Ovary (tissue), 7 donors: ENCODE measurements at regions not wholly inside any gene's neighbourhood (a gene's known extent, or its start where the extent isn't known, plus 50 kb on each side); places are given as distances from the start of the nearest gene placed in this dataset.

Source experiments
- DNase-seq, 5 donors: peaks; one replicate each; pipeline ENCODE4 v3.0.0-alpha.2; 2019 to 2020
- H3K27ac ChIP-seq, 2 donors: fragments of 200-600 bp; one replicate each; pipeline versions ENCODE4 v1.5.1 to v1.8.0; 2019 to 2022
- H3K27me3 ChIP-seq: fragments of 200-600 bp; one replicate; pipeline ENCODE4 v1.8.0; 2022
- H3K36me3 ChIP-seq: fragments of 200-600 bp; sonication (generic); one replicate; pipeline ENCODE4 v1.5.1; 2019
- H3K4me1 ChIP-seq: one replicate; pipeline ENCODE4 v1.8.1; 2013; ENCODE audit warnings: mild to moderate bottlenecking, moderate library complexity; ENCODE audit not compliant: insufficient read depth
- H3K4me3 ChIP-seq: fragments of 200-600 bp; sonication (generic); one replicate; pipeline ENCODE4 v1.5.1; 2017
- H3K9me3 ChIP-seq, 2 donors: fragments of 200-600 bp in 1 of 2; sonication (generic) in 1 of 2; one replicate each; pipeline versions ENCODE4 v1.5.1 to v1.8.1; 2013 to 2019; ENCODE audit warnings: mild to moderate bottlenecking in 1 of 2, moderate library complexity in 1 of 2
- EP300 ChIP-seq: sonication (generic); formaldehyde crosslinking; IDR thresholded peaks from one replicate; pipeline ENCODE4 v1.6.1; 2017; ENCODE audit warnings: antibody characterized with exemption
- POLR2A ChIP-seq: fragments of 450-650 bp; IDR thresholded peaks from one replicate; pipeline ENCODE4 v1.6.1; 2017; ENCODE audit warnings: antibody characterized with exemption, mild to moderate bottlenecking, moderate library complexity
- WGBS, 3 donors: extraction: QIAGEN DNeasy Blood & Tissue Kit in 1 of 3; methylation state at CpG; one replicate each; pipeline versions ENCODE4 v1.1.5 to v1.1.7; 2013 to 2017; 5-methylcytosine and 5-hydroxymethylcytosine counted together
- intact Hi-C, 4 donors: fragments of 100-400 bp; cut with DNase I; formaldehyde crosslinking; loops; one replicate each; pipeline versions ENCODE4 v1.11.0 to v1.15.1; 2022 to 2023
- TF ChIP-seq, protein P1 (sequence below), 3 donors: fragments of 450-650 bp in 2 of 3; fragments of 200-600 bp in 1 of 3; IDR thresholded peaks; one replicate each; pipeline versions ENCODE4 v1.5.1 to v1.8.0; 2016 to 2022; ENCODE audit warnings: antibody characterized with exemption in 3 of 3, mild to moderate bottlenecking in 1 of 3
- donor health status: DM: no; HTN: no; CAD: no; lungs with moderate emphysema.
- donor health status: DM: no; HTN: no; CAD: no.
- donor health status: Bipolar disorder and iron deficiency.
- donor health status: DM: no; HTN: no; CAD: no.
- donor health status: DM: yes; HTN: yes; CAD: no.

GRCh38 chr18:76098674-76099411 lies 396.2 kb downstream of the ZNF516 start:
- Histone ChIP-seq H3K9me3 (no peaks in the 10 kb centered on the region), H3K4me1 (peaks cover 15% of the 10 kb centered on the region), H3K4me3 (no peak overlapping the region), H3K27ac (peak overlapping the region in 1 of 2 donors; percentile 10), H3K36me3 (no peaks in the 10 kb centered on the region), H3K27me3 (no peaks in the 10 kb centered on the region)
- intact Hi-C loops = no loop called here
- peak in 3 of 5 donors; percentile 36 to 54 (median 36) for DNase-seq
- 8 to 16% (median 9%) methylated on average over 10 of the region's 10 CpGs for WGBS, 3 donors
- TF ChIP-seq EP300 (no peak), POLR2A (no peak)
- TF ChIP-seq, protein P1, sequence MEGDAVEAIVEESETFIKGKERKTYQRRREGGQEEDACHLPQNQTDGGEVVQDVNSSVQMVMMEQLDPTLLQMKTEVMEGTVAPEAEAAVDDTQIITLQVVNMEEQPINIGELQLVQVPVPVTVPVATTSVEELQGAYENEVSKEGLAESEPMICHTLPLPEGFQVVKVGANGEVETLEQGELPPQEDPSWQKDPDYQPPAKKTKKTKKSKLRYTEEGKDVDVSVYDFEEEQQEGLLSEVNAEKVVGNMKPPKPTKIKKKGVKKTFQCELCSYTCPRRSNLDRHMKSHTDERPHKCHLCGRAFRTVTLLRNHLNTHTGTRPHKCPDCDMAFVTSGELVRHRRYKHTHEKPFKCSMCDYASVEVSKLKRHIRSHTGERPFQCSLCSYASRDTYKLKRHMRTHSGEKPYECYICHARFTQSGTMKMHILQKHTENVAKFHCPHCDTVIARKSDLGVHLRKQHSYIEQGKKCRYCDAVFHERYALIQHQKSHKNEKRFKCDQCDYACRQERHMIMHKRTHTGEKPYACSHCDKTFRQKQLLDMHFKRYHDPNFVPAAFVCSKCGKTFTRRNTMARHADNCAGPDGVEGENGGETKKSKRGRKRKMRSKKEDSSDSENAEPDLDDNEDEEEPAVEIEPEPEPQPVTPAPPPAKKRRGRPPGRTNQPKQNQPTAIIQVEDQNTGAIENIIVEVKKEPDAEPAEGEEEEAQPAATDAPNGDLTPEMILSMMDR (IDR thresholded peaks at IDR 0.05) = no peak

DNA sequence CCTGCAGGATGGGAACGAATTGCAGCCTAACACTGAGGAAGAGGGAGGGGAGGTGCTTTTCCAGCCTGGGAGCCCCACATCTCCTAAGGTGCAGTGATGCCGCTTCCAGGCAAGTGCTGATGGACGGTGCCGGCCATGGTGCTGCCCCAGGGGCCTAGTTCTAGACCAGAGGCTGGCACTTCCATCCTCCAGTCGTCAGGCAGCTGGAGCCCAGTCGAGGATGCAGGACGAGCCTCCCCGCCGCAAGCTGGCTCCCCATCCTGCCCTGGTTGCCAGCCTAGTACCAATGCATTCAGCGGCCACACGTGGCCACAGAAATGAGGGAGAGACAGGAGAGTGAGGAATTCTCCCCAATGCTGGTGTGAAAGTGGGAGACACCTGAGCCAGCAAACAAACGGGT lies 413.5 kb downstream of the ZNF516 start:
- TF ChIP-seq, protein P1 (IDR thresholded peaks at IDR 0.05) = no peak
- TF ChIP-seq POLR2A (no peak), EP300 (no peak)
- no peaks in the 10 kb centered on the region for H3K27me3 ChIP-seq
- no peak overlapping the region for H3K4me3 ChIP-seq
- no peaks in the 10 kb centered on the region for H3K9me3 ChIP-seq
- H3K4me1 ChIP-seq = no peaks in the 10 kb centered on the region
- 92 to 95% (median 93%) methylated on average over 12 of the region's 12 CpGs for whole genome bisulfite sequencing, 3 donors
- intact Hi-C loops = no loop called here
- no peak overlapping the region for H3K27ac ChIP-seq
- no peak for DNase-seq
- no peaks in the 10 kb centered on the region for H3K36me3 ChIP-seq

GRCh38 chr18:76080430-76080829 lies 414.6 kb downstream of the ZNF516 start:
- 93 to 94% (median 94%) methylated on average over 9 of the region's 9 CpGs for WGBS, 3 donors
- peaks cover 2% of the 10 kb centered on the region for H3K4me1 ChIP-seq
- no peak for DNase-seq

GRCh38 chr18:76075777-76076176 lies 419.3 kb downstream of the ZNF516 start:
- peaks cover 2% of the 10 kb centered on the region for H3K4me1 ChIP-seq
- 59 to 67% (median 62%) methylated on average over 4 of the region's 4 CpGs for WGBS, 3 donors
- no peak overlapping the region for H3K27ac ChIP-seq
- H3K9me3 ChIP-seq = no peaks in the 10 kb centered on the region
- no peaks in the 10 kb centered on the region for H3K27me3 ChIP-seq
- H3K4me3 ChIP-seq = no peak overlapping the region
- TF ChIP-seq, protein P1 (IDR thresholded peaks at IDR 0.05) = no peak
- no peak for TF ChIP-seq EP300
- TF ChIP-seq POLR2A = no peak
- intact Hi-C loops = no loop called here
- H3K36me3 ChIP-seq = no peaks in the 10 kb centered on the region
- DNase-seq = no peak

More at GRCh38 chr18:76080430-76080829, 414.6 kb downstream of the ZNF516 start:
- Histone ChIP-seq H3K36me3 (no peaks in the 10 kb centered on the region), H3K4me3 (no peak overlapping the region), H3K27ac (no peak overlapping the region), H3K9me3 (no peaks in the 10 kb centered on the region), H3K27me3 (no peaks in the 10 kb centered on the region)
- intact Hi-C loops = no loop called here
- TF ChIP-seq POLR2A (no peak), EP300 (no peak)
- TF ChIP-seq, protein P1 (IDR thresholded peaks at IDR 0.05) = no peak
